ENCODE measurements at regions not wholly inside any gene's neighbourhood (a gene's known extent, or its start where the extent isn't known, plus 50 kb on each side); places are given as distances from the start of the nearest gene placed in this dataset.

GRCh38 chr4:111946800-111947199 lies 198.5 kb upstream of the FAM241A start:
- TF ChIP-seq CTCF (conservative IDR thresholded peaks at IDR 0.05; ENCODE audit: low read depth, low read length) (no peak), POLR2A (IDR thresholded peaks at IDR 0.05; ENCODE audit: low read depth, low read length) (no peak), MAZ (IDR thresholded peaks at IDR 0.05; ENCODE audit: borderline replicate concordance, low read depth, low read length) (no peak), SMC3 (IDR thresholded peaks at IDR 0.05; ENCODE audit: low read depth, low read length) (no peak), MXI1 (IDR thresholded peaks at IDR 0.05; ENCODE audit: borderline replicate concordance, low read depth, low read length) (no peak), RCOR1 (IDR thresholded peaks at IDR 0.05; ENCODE audit: insufficient replicate concordance, low read length) (no peak), BHLHE40 (IDR thresholded peaks at IDR 0.05; ENCODE audit: low read depth, low read length) (no peak), MAFK (IDR thresholded peaks at IDR 0.05; ENCODE audit: low read depth, low read length) (no peak), CEBPB (IDR thresholded peaks at IDR 0.05; ENCODE audit: low read depth, low read length) (no peak), USF2 (IDR thresholded peaks at IDR 0.05; ENCODE audit: low read depth, low read length) (no peak), ELK1 (IDR thresholded peaks at IDR 0.05; ENCODE audit: borderline replicate concordance, low read depth, low read length) (no peak), RFX5 (IDR thresholded peaks at IDR 0.05; ENCODE audit: low read depth, low read length) (no peak), RAD21 (IDR thresholded peaks at IDR 0.05; ENCODE audit: low read length) (no peak)

All from IMR-90 (cell line).